ENCODE measurements at regions not wholly inside any gene's neighbourhood (a gene's known extent, or its start where the extent isn't known, plus 50 kb on each side); places are given as distances from the start of the nearest gene placed in this dataset.

GRCh38 chr13:106331116-106331515, 204.3 kb downstream of the EFNB2 start:
- H3K36me3 Mint-ChIP-seq (ENCODE audit: low read depth) = no peaks in the 10 kb centered on the region
- no peak for DNase-seq (ENCODE audit: low spot score)
- no peak overlapping the region for H3K4me3 Mint-ChIP-seq (ENCODE audit: unreplicated experiment)
- no peaks in the 10 kb centered on the region for H3K27me3 Mint-ChIP-seq (ENCODE audit: low read depth)
- no peak for TF ChIP-seq CTCF (IDR thresholded peaks at IDR 0.05)
- no peaks in the 10 kb centered on the region for H3K9me3 Mint-ChIP-seq (ENCODE audit: low read depth)
- H3K4me1 Mint-ChIP-seq (ENCODE audit: low read depth) = no peaks in the 10 kb centered on the region
- H3K27ac Mint-ChIP-seq (ENCODE audit: unreplicated experiment) = no peak overlapping the region

- no peak for TF ChIP-seq CTCF (IDR thresholded peaks at IDR 0.05)
- no peak for DNase-seq (ENCODE audit: low spot score)
- Mint-ChIP-seq H3K27me3 (ENCODE audit: low read depth) (no peaks in the 10 kb centered on the region), H3K36me3 (ENCODE audit: low read depth) (no peaks in the 10 kb centered on the region), H3K9me3 (ENCODE audit: low read depth) (no peaks in the 10 kb centered on the region), H3K4me3 (ENCODE audit: unreplicated experiment) (no peak overlapping the region), H3K4me1 (ENCODE audit: low read depth) (no peaks in the 10 kb centered on the region), H3K27ac (ENCODE audit: unreplicated experiment) (no peak overlapping the region)
These were observed 205.5 kb downstream of the EFNB2 start for GRCh38 chr13:106329941-106330340.

- peaks cover 11% of the 10 kb centered on the region for H3K9me3 Mint-ChIP-seq (ENCODE audit: low read depth)
- no peak overlapping the region for H3K27ac Mint-ChIP-seq (ENCODE audit: unreplicated experiment)
- TF ChIP-seq CTCF (IDR thresholded peaks at IDR 0.05) = no peak
- H3K4me3 Mint-ChIP-seq (ENCODE audit: unreplicated experiment) = no peak overlapping the region
- H3K36me3 Mint-ChIP-seq (ENCODE audit: low read depth) = peaks cover 4% of the 10 kb centered on the region
- no peak for DNase-seq (ENCODE audit: low spot score)
- H3K4me1 Mint-ChIP-seq (ENCODE audit: low read depth) = no peaks in the 10 kb centered on the region
- no peaks in the 10 kb centered on the region for H3K27me3 Mint-ChIP-seq (ENCODE audit: low read depth)
These were observed 208.7 kb downstream of the EFNB2 start for GRCh38 chr13:106326751-106327150.

- Mint-ChIP-seq H3K9me3 (ENCODE audit: low read depth) (peaks cover 13% of the 10 kb centered on the region), H3K36me3 (ENCODE audit: low read depth) (peaks cover 4% of the 10 kb centered on the region), H3K4me3 (ENCODE audit: unreplicated experiment) (no peak overlapping the region), H3K27ac (ENCODE audit: unreplicated experiment) (no peak overlapping the region), H3K27me3 (ENCODE audit: low read depth) (no peaks in the 10 kb centered on the region), H3K4me1 (ENCODE audit: low read depth) (no peaks in the 10 kb centered on the region)
- no peak for TF ChIP-seq CTCF (IDR thresholded peaks at IDR 0.05)
- DNase-seq (ENCODE audit: low spot score) = no peak
These were observed 211.0 kb downstream of the EFNB2 start for GRCh38 chr13:106324444-106324843.

GRCh38 chr13:106322628-106323027, 212.8 kb downstream of the EFNB2 start:
- H3K9me3 Mint-ChIP-seq (ENCODE audit: low read depth) = peaks cover 13% of the 10 kb centered on the region
- TF ChIP-seq CTCF (IDR thresholded peaks at IDR 0.05) = no peak
- H3K27ac Mint-ChIP-seq (ENCODE audit: unreplicated experiment) = no peak overlapping the region
- no peak overlapping the region for H3K4me3 Mint-ChIP-seq (ENCODE audit: unreplicated experiment)
- peaks cover 6% of the 10 kb centered on the region for H3K4me1 Mint-ChIP-seq (ENCODE audit: low read depth)
- peaks cover 4% of the 10 kb centered on the region for H3K36me3 Mint-ChIP-seq (ENCODE audit: low read depth)
- no peaks in the 10 kb centered on the region for H3K27me3 Mint-ChIP-seq (ENCODE audit: low read depth)
- no peak for DNase-seq (ENCODE audit: low spot score)

Data from chondrocyte (in vitro differentiated cells).